Testis (tissue), 2 donors: ENCODE measurements at regions not wholly inside any gene's neighbourhood (a gene's known extent, or its start where the extent isn't known, plus 50 kb on each side); places are given as distances from the start of the nearest gene placed in this dataset.

Experiments
- DNase-seq: peaks from one replicate; pipeline ENCODE4 v3.0.0-alpha.2; 2019
- H3K27ac ChIP-seq, 2 donors: fragments of 200-600 bp; sonication (generic); one replicate each; pipeline ENCODE4 v1.5.1; 2019
- H3K27me3 ChIP-seq: fragments of 200-600 bp; sonication (generic); one replicate; pipeline ENCODE4 v1.5.1; 2019
- H3K36me3 ChIP-seq: fragments of 200-600 bp; sonication (generic); one replicate; pipeline ENCODE4 v1.5.1; 2017; ENCODE audit warnings: low read depth; ENCODE audit errors: missing control alignments
- H3K4me1 ChIP-seq: fragments of 200-600 bp; sonication (generic); one replicate; pipeline ENCODE4 v1.5.1; 2019
- H3K4me3 ChIP-seq, 2 donors: fragments of 200-600 bp; sonication (generic); one replicate each; pipeline ENCODE4 v1.5.1; 2017 to 2019
- H3K9me3 ChIP-seq: fragments of 200-600 bp; sonication (generic); one replicate; pipeline ENCODE4 v1.5.1; 2017
- POLR2A ChIP-seq: fragments of 450-650 bp; IDR thresholded peaks from one replicate; pipeline ENCODE4 v1.6.1; 2017; ENCODE audit warnings: antibody characterized with exemption, mild to moderate bottlenecking, moderate library complexity
- WGBS, 2 donors: methylation state at CpG; one replicate each; pipeline ENCODE4 v1.1.5; 2018; 5-methylcytosine and 5-hydroxymethylcytosine counted together
- intact Hi-C: fragments of 100-400 bp; cut with DNase I; formaldehyde crosslinking; loops from one replicate; pipeline ENCODE4 v1.15.1; 2023; ENCODE audit warnings: low total_unique reads
- TF ChIP-seq, protein P1 (sequence below), 3 experiments: fragments of 450-650 bp in 2 of 3; fragments of 200-600 bp in 1 of 3; sonication (generic) in 1 of 3; IDR thresholded peaks; one replicate each; pipeline ENCODE4 v1.5.1; 2016 to 2019; ENCODE audit warnings: antibody characterized with exemption in 3 of 3, mild to moderate bottlenecking in 2 of 3, moderate library complexity in 1 of 3

DNA sequence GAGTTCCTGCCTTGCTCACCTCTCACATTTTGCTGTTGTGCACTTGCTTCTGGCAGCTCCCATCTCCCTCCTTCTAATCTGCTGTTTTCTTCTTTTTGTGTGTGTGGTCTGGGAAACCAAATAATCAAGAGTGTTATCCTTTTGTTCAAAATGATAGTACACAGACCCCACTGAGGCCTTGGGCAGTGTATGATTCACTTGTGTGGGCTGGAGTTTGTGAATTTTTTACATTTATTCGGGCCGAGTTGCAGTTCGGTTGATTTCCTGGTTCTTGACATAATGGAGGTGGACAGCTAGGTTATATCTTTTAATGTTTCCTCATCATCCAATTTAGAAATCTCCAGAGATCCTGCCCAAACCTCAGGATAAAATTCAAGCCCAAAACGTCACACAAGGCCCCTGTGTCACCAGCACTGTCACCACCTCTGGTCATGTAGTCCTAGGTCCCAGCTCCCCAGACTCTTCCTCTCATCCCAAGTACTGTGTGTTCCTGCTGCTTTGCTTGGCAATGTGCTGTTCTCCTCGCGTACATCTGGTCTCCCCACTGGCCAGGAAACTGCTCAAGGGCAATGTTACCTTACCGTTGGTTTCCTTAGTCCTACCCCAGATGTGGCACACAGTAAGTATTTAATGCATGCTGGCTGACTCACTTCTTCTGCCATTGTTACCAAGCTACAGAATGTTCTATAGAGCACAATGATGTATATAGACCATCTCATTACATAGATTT is 55.7 kb upstream of the PHACTR2 start:
- 53 to 62% methylated on average over 7 of the region's 7 CpGs for WGBS, 2 donors
- intact Hi-C loops = no loop called here
- Histone ChIP-seq H3K4me3 (no peak overlapping the region), H3K27ac (peak overlapping the region; percentile 54 to 74), H3K36me3 (no peaks in the 10 kb centered on the region), H3K4me1 (peaks cover 6% of the 10 kb centered on the region), H3K27me3 (no peaks in the 10 kb centered on the region), H3K9me3 (no peaks in the 10 kb centered on the region)
- TF ChIP-seq, protein P1, sequence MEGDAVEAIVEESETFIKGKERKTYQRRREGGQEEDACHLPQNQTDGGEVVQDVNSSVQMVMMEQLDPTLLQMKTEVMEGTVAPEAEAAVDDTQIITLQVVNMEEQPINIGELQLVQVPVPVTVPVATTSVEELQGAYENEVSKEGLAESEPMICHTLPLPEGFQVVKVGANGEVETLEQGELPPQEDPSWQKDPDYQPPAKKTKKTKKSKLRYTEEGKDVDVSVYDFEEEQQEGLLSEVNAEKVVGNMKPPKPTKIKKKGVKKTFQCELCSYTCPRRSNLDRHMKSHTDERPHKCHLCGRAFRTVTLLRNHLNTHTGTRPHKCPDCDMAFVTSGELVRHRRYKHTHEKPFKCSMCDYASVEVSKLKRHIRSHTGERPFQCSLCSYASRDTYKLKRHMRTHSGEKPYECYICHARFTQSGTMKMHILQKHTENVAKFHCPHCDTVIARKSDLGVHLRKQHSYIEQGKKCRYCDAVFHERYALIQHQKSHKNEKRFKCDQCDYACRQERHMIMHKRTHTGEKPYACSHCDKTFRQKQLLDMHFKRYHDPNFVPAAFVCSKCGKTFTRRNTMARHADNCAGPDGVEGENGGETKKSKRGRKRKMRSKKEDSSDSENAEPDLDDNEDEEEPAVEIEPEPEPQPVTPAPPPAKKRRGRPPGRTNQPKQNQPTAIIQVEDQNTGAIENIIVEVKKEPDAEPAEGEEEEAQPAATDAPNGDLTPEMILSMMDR (IDR thresholded peaks at IDR 0.05) = no peak
- TF ChIP-seq POLR2A = no peak
- DNase-seq = no peak

DNA sequence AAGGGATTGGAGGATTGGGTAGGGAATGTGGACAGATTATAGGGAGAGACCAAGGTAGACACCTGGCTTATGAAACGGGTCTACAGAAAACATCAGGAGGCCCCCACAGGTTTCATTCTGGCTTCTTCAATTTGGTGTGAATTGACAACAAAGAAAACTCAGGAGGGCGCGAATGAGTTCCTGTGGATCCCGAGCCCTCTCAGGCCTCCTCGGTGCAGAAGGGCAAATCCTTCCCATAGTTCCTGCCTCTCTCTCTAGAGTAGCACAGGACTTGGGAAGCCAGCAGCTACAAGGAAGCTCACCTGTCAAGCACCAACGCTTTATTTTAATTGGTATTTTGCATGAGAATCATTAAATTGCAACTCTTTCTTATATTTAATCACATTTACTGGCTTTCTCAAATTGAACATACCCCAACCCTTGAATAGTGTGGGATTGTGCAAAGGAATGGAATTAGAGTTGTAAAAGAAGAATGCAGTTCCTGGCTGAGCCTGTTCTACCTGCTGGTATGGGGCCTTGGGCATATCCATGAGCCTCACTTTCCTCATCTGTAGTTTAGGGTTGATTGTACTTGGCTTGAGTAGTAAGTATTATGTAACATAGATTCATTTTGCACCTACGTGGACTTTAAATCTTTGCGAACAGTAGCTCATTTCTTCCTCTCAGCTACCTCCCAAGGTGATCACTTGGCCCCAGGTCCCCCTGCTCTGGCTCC is 56.4 kb upstream of the PHACTR2 start:
- Histone ChIP-seq H3K4me1 (peaks cover 6% of the 10 kb centered on the region), H3K4me3 (no peak overlapping the region), H3K36me3 (no peaks in the 10 kb centered on the region), H3K9me3 (no peaks in the 10 kb centered on the region), H3K27ac (peak overlapping the region; percentile 54 to 74), H3K27me3 (no peaks in the 10 kb centered on the region)
- intact Hi-C loops = no loop called here
- no peak for DNase-seq
- TF ChIP-seq, protein P1 (IDR thresholded peaks at IDR 0.05) = no peak
- TF ChIP-seq POLR2A = no peak
- WGBS, 2 donors = 87 to 94% methylated on average over 8 of the region's 8 CpGs

DNA sequence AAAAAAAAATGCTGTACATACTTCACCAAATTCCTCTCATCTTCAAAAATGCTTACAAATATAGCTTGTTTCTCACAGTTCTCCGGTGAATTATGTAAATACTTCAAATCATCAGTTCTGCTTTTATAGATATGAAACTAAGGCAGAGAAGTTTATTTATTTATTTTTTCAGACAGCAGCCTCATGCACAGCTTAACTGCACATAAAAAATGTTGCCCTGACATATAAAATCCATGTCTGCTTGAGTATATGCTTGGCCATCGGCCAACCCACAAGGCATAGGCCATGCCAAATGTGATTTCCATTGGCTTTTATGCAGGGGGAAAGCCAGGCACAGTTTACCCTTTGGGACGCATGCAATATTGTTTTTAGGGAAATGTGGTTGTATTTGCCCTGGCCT is 57.3 kb upstream of the PHACTR2 start:
- intact Hi-C loops = no loop called here
- no peak overlapping the region for H3K27ac ChIP-seq
- no peak for DNase-seq
- no peaks in the 10 kb centered on the region for H3K27me3 ChIP-seq
- peaks cover 6% of the 10 kb centered on the region for H3K4me1 ChIP-seq
- 72 to 82% methylated on average over 3 of the region's 3 CpGs for WGBS, 2 donors
- TF ChIP-seq, protein P1 (IDR thresholded peaks at IDR 0.05) = no peak
- no peak for TF ChIP-seq POLR2A
- H3K9me3 ChIP-seq = no peaks in the 10 kb centered on the region
- H3K36me3 ChIP-seq = no peaks in the 10 kb centered on the region
- H3K4me3 ChIP-seq = no peak overlapping the region

DNA sequence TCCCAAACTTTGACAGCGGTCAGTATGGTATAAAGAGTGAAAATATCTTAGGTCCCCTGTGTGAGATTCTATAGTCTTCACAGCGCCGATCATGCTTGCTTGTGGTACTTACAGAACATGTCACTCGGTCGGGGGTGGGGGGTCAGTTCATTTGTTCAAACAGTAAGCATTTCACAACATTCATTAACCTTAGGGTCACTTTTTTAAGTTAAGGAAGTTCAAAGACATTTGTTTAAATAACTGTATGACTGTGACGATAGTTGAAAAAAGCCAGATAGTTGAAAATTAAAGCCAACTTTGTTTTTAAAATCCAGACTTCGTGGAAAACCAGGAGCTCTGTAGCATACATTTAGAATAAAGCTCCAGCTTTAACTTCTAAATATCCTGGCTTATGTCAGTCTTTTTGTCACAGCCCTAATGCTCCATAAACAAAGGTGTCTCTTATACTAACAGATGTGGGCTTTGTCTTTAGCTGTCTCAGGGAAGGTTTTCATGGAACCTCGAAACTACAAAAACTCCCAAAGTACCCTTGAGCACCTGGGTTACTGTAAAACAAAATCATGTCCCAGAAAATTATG is 57.9 kb upstream of the PHACTR2 start:
- intact Hi-C loops = no loop called here
- TF ChIP-seq, protein P1 (IDR thresholded peaks at IDR 0.05) = no peak
- no peak for TF ChIP-seq POLR2A

More for the DNA sequence above, 57.9 kb upstream of the PHACTR2 start:
- WGBS, 2 donors = 76 to 84% methylated on average over 8 of the region's 8 CpGs
- Histone ChIP-seq H3K27ac (no peak overlapping the region), H3K4me3 (no peak overlapping the region), H3K36me3 (no peaks in the 10 kb centered on the region), H3K4me1 (peaks cover 6% of the 10 kb centered on the region), H3K9me3 (no peaks in the 10 kb centered on the region), H3K27me3 (no peaks in the 10 kb centered on the region)
- DNase-seq = no peak
